Liver (tissue), 3 donors: ENCODE measurements at regions not wholly inside any gene's neighbourhood (a gene's known extent, or its start where the extent isn't known, plus 50 kb on each side); places are given as distances from the start of the nearest gene placed in this dataset.

Experiments used
- RAD21 ChIP-seq, 2 donors: IDR thresholded peaks; 2 replicates each; pipeline ENCODE4 v1.6.1; 2016; ENCODE audit warnings: antibody characterized with exemption in 2 of 2, mild to moderate bottlenecking in 2 of 2
- SP1 ChIP-seq: IDR thresholded peaks from 2 replicates; pipeline ENCODE4 v1.6.1; 2018; ENCODE audit warnings: antibody characterized with exemption, mild to moderate bottlenecking
- YY1 ChIP-seq: IDR thresholded peaks from 2 replicates; pipeline ENCODE4 v1.6.1; 2016; ENCODE audit warnings: antibody characterized with exemption, mild to moderate bottlenecking
- TF ChIP-seq, protein P1 (sequence below): fragments of 150-350 bp; IDR thresholded peaks from 2 replicates; pipeline ENCODE4 v1.5.1; 2017; ENCODE audit warnings: improper control_type of control experiment, low read depth, low read length; ENCODE audit not compliant: missing input control
- TF ChIP-seq, protein P2 (sequence below): IDR thresholded peaks from 2 replicates; pipeline ENCODE4 v1.6.1; 2016; ENCODE audit warnings: antibody characterized with exemption
- TF ChIP-seq, protein P3 (sequence below): IDR thresholded peaks from 2 replicates; pipeline ENCODE4 v1.6.1; 2016; ENCODE audit warnings: antibody characterized with exemption, mild to moderate bottlenecking
- donor health status: healthy.
- donor health status: healthy.

DNA sequence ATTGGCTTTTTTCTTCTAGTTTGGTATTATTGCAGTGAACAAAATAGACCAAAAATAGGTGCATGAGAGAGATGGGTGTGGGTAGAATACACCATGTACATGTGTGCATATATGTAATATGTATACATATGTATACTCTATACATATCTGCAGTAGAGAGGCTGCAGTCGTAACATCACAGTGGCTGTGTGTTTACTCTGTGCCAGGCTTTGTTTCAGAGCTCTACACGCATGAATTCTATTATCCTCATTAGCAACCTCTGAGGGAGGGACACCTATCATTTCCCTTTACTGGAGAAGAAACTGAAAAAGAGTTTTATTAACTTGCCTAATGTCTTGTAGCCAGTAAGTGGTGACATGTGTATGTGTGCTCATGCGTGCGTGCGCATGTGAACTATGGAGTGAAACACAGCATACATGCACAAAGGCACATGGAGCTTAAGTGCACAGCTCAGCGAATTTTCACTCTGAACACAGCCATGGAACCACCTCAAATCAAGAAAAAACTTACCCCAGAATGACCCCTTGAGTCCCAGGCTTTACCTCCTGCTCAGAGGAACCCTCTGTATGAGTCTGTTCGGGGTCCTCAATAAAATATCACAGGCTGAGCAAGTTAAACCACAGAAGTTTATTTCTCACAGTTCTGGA is 452.5 kb downstream of the CDH26 start:
- TF ChIP-seq, protein P1, sequence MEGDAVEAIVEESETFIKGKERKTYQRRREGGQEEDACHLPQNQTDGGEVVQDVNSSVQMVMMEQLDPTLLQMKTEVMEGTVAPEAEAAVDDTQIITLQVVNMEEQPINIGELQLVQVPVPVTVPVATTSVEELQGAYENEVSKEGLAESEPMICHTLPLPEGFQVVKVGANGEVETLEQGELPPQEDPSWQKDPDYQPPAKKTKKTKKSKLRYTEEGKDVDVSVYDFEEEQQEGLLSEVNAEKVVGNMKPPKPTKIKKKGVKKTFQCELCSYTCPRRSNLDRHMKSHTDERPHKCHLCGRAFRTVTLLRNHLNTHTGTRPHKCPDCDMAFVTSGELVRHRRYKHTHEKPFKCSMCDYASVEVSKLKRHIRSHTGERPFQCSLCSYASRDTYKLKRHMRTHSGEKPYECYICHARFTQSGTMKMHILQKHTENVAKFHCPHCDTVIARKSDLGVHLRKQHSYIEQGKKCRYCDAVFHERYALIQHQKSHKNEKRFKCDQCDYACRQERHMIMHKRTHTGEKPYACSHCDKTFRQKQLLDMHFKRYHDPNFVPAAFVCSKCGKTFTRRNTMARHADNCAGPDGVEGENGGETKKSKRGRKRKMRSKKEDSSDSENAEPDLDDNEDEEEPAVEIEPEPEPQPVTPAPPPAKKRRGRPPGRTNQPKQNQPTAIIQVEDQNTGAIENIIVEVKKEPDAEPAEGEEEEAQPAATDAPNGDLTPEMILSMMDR, result no peak
- TF ChIP-seq YY1 (no peak), RAD21 (IDR thresholded peaks at IDR 0.05) (no peak), SP1 (no peak)
- TF ChIP-seq, protein P2, sequence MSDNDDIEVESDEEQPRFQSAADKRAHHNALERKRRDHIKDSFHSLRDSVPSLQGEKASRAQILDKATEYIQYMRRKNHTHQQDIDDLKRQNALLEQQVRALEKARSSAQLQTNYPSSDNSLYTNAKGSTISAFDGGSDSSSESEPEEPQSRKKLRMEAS, result no peak
- TF ChIP-seq, protein P3, sequence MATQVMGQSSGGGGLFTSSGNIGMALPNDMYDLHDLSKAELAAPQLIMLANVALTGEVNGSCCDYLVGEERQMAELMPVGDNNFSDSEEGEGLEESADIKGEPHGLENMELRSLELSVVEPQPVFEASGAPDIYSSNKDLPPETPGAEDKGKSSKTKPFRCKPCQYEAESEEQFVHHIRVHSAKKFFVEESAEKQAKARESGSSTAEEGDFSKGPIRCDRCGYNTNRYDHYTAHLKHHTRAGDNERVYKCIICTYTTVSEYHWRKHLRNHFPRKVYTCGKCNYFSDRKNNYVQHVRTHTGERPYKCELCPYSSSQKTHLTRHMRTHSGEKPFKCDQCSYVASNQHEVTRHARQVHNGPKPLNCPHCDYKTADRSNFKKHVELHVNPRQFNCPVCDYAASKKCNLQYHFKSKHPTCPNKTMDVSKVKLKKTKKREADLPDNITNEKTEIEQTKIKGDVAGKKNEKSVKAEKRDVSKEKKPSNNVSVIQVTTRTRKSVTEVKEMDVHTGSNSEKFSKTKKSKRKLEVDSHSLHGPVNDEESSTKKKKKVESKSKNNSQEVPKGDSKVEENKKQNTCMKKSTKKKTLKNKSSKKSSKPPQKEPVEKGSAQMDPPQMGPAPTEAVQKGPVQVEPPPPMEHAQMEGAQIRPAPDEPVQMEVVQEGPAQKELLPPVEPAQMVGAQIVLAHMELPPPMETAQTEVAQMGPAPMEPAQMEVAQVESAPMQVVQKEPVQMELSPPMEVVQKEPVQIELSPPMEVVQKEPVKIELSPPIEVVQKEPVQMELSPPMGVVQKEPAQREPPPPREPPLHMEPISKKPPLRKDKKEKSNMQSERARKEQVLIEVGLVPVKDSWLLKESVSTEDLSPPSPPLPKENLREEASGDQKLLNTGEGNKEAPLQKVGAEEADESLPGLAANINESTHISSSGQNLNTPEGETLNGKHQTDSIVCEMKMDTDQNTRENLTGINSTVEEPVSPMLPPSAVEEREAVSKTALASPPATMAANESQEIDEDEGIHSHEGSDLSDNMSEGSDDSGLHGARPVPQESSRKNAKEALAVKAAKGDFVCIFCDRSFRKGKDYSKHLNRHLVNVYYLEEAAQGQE, result no peak
